HCT116 (cell line): ENCODE measurements at regions not wholly inside any gene's neighbourhood (a gene's known extent, or its start where the extent isn't known, plus 50 kb on each side); places are given as distances from the start of the nearest gene placed in this dataset.

Experiments
- ATAC-seq: fragments of 200-7000 bp; cut with Tn5 transposase; 2 replicates; pipeline ENCODE4 v1.9.1; 2020; ENCODE audit warnings: mild to moderate bottlenecking, moderate library complexity
- BruUV-seq: library from RNA; stranded (reverse); fragments of 400-500 nt; replicated peaks from 2 replicates; lab custom pipeline; 2021; lab: Mats Ljungman, UMichigan
- CTCF ChIA-PET: fragments of 300-600 bp; sonication (Branson Sonifier 250); formaldehyde crosslinking; loops from one replicate; lab custom pipeline; 2021; ENCODE audit warnings: antibody characterized with exemption; lab: Charles Lee
- POLR2A ChIA-PET: fragments of 300-600, 350-600 bp; sonication (Branson Sonifier 250); formaldehyde crosslinking; loops from one replicate; lab custom pipeline; 2021; ENCODE audit warnings: antibody characterized with exemption; lab: Charles Lee
- RAD21 ChIA-PET, 2 experiments: fragments of 300-600 bp; sonication (Branson Sonifier 250); formaldehyde crosslinking; loops; one replicate each; lab custom pipeline; 2023; ENCODE audit warnings: low total read pairs in 2 of 2; ENCODE audit not compliant: uncharacterized antibody in 2 of 2, unreplicated experiment in 2 of 2, low non-redundant PET in 1 of 2; lab: Charles Lee
- DNase-seq: peaks from one replicate; pipeline ENCODE4 v3.0.0-alpha.2; 2010; ENCODE audit warnings: low read depth, low spot score
- H2AFZ ChIP-seq: fragments of 200-600 bp; shearing (Covaris generic), sonication (generic); 2 replicates; pipeline ENCODE4 v1.6.1; 2017; ENCODE audit warnings: low read depth, mixed run types, mixed read lengths, antibody characterized with exemption, low read length; ENCODE audit not compliant: poor library complexity, severe bottlenecking
- H3K27ac ChIP-seq: 2 replicates; pipeline ENCODE4 v1.5.1; 2012; ENCODE audit warnings: low read depth, low read length
- H3K27me3 ChIP-seq: fragments of 200-600 bp; sonication (generic); 2 replicates; pipeline ENCODE4 v1.6.1; 2016; ENCODE audit warnings: mixed run types, low read length, mixed read lengths; ENCODE audit not compliant: insufficient read depth
- H3K36me3 ChIP-seq, 2 experiments: fragments of 200-500 bp in 1 of 2; fragments of 200-600 bp in 1 of 2; sonication (Bioruptor generic) in 1 of 2; sonication (generic) in 1 of 2; 2 replicates each; pipeline versions ENCODE4 v1.5.1 to v1.6.1; 2014 to 2016; ENCODE audit warnings: low read length in 2 of 2, inconsistent platforms in 1 of 2, mixed read lengths in 1 of 2, mixed run types in 1 of 2; ENCODE audit not compliant: insufficient read depth in 2 of 2, control insufficient read depth in 1 of 2
- H3K4me1 ChIP-seq, 2 experiments: fragments of 200-600 bp in 1 of 2; sonication (generic) in 1 of 2; 2 replicates each; pipeline versions ENCODE4 v1.5.1 to v1.6.1; 2012 to 2017; ENCODE audit warnings: low read length in 2 of 2, inconsistent platforms in 1 of 2, mild to moderate bottlenecking in 1 of 2, mixed read lengths in 1 of 2, mixed run types in 1 of 2, moderate library complexity in 1 of 2; ENCODE audit not compliant: insufficient read depth in 2 of 2, control insufficient read depth in 1 of 2
- H3K4me2 ChIP-seq: fragments of 200-600 bp; sonication (generic); 2 replicates; pipeline ENCODE4 v1.6.1; 2017; ENCODE audit warnings: mixed run types, low read length, mixed read lengths
- H3K4me3 ChIP-seq, 2 experiments: fragments of 200-600 bp in 1 of 2; sonication (generic) in 1 of 2; replicated peaks in 1 of 2; 2 replicates each; pipeline ENCODE4 v1.5.1; 2011 to 2016; ENCODE audit warnings: low read length in 2 of 2, control low read depth in 1 of 2, low read depth in 1 of 2, mild to moderate bottlenecking in 1 of 2, mixed read lengths in 1 of 2, mixed run types in 1 of 2
- H3K79me2 ChIP-seq: fragments of 200-600 bp; sonication (generic); 2 replicates; pipeline ENCODE4 v1.6.1; 2017; ENCODE audit warnings: mild to moderate bottlenecking, mixed run types, low read length, moderate library complexity, mixed read lengths; ENCODE audit not compliant: insufficient read depth
- H3K9ac ChIP-seq: fragments of 200-600 bp; sonication (generic); 2 replicates; pipeline ENCODE4 v1.6.1; 2016; ENCODE audit warnings: low read length, mixed read lengths
- H3K9me2 ChIP-seq: fragments of 200-600 bp; sonication (generic), shearing (Covaris generic); 2 replicates; pipeline ENCODE4 v1.6.1; 2017; ENCODE audit warnings: mixed run types, mild to moderate bottlenecking, moderate library complexity; ENCODE audit not compliant: insufficient read depth
- H3K9me3 ChIP-seq, 2 experiments: fragments of 200-500 bp in 1 of 2; fragments of 200-600 bp in 1 of 2; sonication (Bioruptor generic) in 1 of 2; sonication (generic) in 1 of 2; 2 replicates each; pipeline ENCODE4 v1.6.1; 2014 to 2017; ENCODE audit warnings: low read length in 2 of 2, mixed read lengths in 2 of 2, inconsistent platforms in 1 of 2, low read depth in 1 of 2, mild to moderate bottlenecking in 1 of 2, mixed run types in 1 of 2, moderate library complexity in 1 of 2; ENCODE audit not compliant: control insufficient read depth in 1 of 2, insufficient read depth in 1 of 2
- H4K20me1 ChIP-seq: fragments of 200-600 bp; sonication (generic), shearing (Covaris generic); 2 replicates; pipeline ENCODE4 v1.6.1; 2017; ENCODE audit warnings: mixed run types, mild to moderate bottlenecking, moderate library complexity; ENCODE audit not compliant: insufficient read depth
- ATF3 ChIP-seq: IDR thresholded peaks from 2 replicates; pipeline ENCODE4 v1.6.1; 2012
- CEBPB ChIP-seq: IDR thresholded peaks from 2 replicates; pipeline ENCODE4 v1.6.1; 2012; ENCODE audit warnings: low read depth
- ELF1 ChIP-seq: IDR thresholded peaks from 2 replicates; pipeline ENCODE4 v1.6.1; 2012; ENCODE audit warnings: low read depth, borderline replicate concordance
- EZH2 ChIP-seq: fragments of 200-600 bp; sonication (generic); IDR thresholded peaks from 2 replicates; pipeline ENCODE4 v1.6.1; 2017; ENCODE audit warnings: antibody characterized with exemption, mixed run types
- EZH2phosphoT487 ChIP-seq: fragments of 200-600 bp; IDR thresholded peaks from 2 replicates; pipeline ENCODE4 v1.6.1; 2018; ENCODE audit warnings: antibody characterized with exemption, borderline replicate concordance
- FOSL1 ChIP-seq: IDR thresholded peaks from 2 replicates; pipeline ENCODE4 v1.6.1; 2012; ENCODE audit warnings: low read depth
- JUND ChIP-seq: IDR thresholded peaks from 2 replicates; pipeline ENCODE4 v1.6.1; 2012
- RAD21 ChIP-seq: IDR thresholded peaks from 2 replicates; pipeline ENCODE4 v1.6.1; 2012; ENCODE audit warnings: low read depth, mild to moderate bottlenecking
- SIN3A ChIP-seq: IDR thresholded peaks from 2 replicates; pipeline ENCODE4 v1.6.1; 2012; ENCODE audit warnings: low read depth
- SP1 ChIP-seq: IDR thresholded peaks from 2 replicates; pipeline ENCODE4 v1.6.1; 2012; ENCODE audit warnings: low read depth
- TCF7L2 ChIP-seq: IDR thresholded peaks from 2 replicates; pipeline ENCODE4 v1.7.0; 2011; ENCODE audit warnings: borderline replicate concordance, inconsistent platforms; ENCODE audit not compliant: insufficient read depth, insufficient read length; ENCODE audit errors: extremely low read depth
- ZFX ChIP-seq: fragments of 450-650 bp; IDR thresholded peaks from 2 replicates; pipeline ENCODE4 v1.6.1; 2017
- ZNF274 ChIP-seq: fragments of 200-500 bp; sonication (Bioruptor generic); IDR thresholded peaks from 2 replicates; pipeline ENCODE4 v1.6.1; 2014; ENCODE audit warnings: mild to moderate bottlenecking, low read depth, low read length, inconsistent platforms
- intact Hi-C: fragments of 100-400 bp; cut with micrococcal nuclease; formaldehyde crosslinking; loops from 2 replicates; pipeline ENCODE4 v1.10.0; 2022
- TF ChIP-seq, protein P1 (sequence below), 3 experiments: fragments of 200-600 bp in 1 of 3; sonication (generic) in 1 of 3; IDR thresholded peaks in 2 of 3; conservative IDR thresholded peaks in 1 of 3; 2 replicates each; pipeline ENCODE4 v1.5.1; 2012 to 2017; ENCODE audit warnings: low read depth in 2 of 3, low read length in 2 of 3, antibody characterized with exemption in 1 of 3, borderline replicate concordance in 1 of 3, control low read depth in 1 of 3, mild to moderate bottlenecking in 1 of 3, mixed read lengths in 1 of 3, mixed run types in 1 of 3, moderate library complexity in 1 of 3; ENCODE audit not compliant: insufficient read depth in 1 of 3
- TF ChIP-seq, protein P2 (sequence below): IDR thresholded peaks from 2 replicates; pipeline ENCODE4 v1.6.1; 2012

DNA sequence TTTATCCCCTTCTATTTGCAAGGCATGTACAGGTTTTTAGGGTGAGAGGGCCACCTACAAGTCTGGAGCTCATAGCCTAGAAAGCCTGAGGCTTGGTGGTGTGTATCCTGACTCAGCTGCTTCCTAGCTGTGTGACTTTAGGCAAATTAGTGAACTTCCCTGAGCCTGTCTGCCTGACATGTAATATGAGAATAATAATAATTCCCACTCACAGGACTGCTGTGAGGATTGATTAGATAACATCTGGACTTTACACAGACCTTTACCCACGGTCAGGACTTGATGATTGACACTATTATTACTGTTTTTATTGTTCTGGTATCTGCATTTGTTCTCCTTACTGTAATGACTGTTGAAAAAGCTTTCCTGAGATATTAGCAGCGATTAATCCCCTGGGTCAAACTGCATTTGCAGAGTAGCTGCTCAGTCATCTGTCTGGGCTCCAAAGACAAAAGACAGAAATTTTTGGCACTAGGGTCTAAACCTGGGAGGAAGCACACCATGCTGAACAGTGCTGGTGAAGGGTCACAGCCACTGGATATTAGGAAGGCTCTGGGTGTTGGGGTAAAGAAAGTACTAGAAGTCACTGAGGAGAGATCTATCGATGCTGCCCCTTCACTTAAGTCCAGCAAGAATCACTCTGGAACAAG, 276.5 kb upstream of the FN1 start:
- H3K4me3 ChIP-seq = no peak overlapping the region
- ChIA-PET POLR2A (no interaction called here), RAD21 (no interaction called here), CTCF (no interaction called here)
- no peaks in the 10 kb centered on the region for H3K79me2 ChIP-seq
- no peaks in the 10 kb centered on the region for H3K9me2 ChIP-seq
- H3K4me2 ChIP-seq = no peak overlapping the region
- DNase-seq = no peak
- no peak overlapping the region for H3K9ac ChIP-seq
- no peak for TF ChIP-seq CEBPB
- TF ChIP-seq JUND = no peak
- no peak for TF ChIP-seq RAD21
- H3K27ac ChIP-seq = no peak overlapping the region
- no peaks in the 10 kb centered on the region for H3K27me3 ChIP-seq
- BruUV-seq = no TSS peak
- no peaks in the 10 kb centered on the region for H3K36me3 ChIP-seq
- no peaks in the 10 kb centered on the region for H3K9me3 ChIP-seq
- intact Hi-C loops = no loop called here
- H4K20me1 ChIP-seq = no peaks in the 10 kb centered on the region
- no peak for ATAC-seq
- no peak overlapping the region for H2AFZ ChIP-seq
- H3K4me1 ChIP-seq = no peaks in the 10 kb centered on the region

GRCh38 chr2:215711471-215712034, 275.7 kb upstream of the FN1 start:
- no TSS peak for BruUV-seq
- RAD21 ChIA-PET = no interaction called here
- H4K20me1 ChIP-seq = no peaks in the 10 kb centered on the region

More at GRCh38 chr2:215711471-215712034, 275.7 kb upstream of the FN1 start:
- no peak overlapping the region for H3K9ac ChIP-seq
- ATAC-seq (no peak), DNase-seq (no peak)
- no peak overlapping the region for H2AFZ ChIP-seq
- intact Hi-C loops = no loop called here
- no peaks in the 10 kb centered on the region for H3K27me3 ChIP-seq
- H3K36me3 ChIP-seq = no peaks in the 10 kb centered on the region
- H3K79me2 ChIP-seq = no peaks in the 10 kb centered on the region
- no peak overlapping the region for H3K4me2 ChIP-seq
- H3K9me2 ChIP-seq = no peaks in the 10 kb centered on the region
- CTCF ChIA-PET = no interaction called here
- no peaks in the 10 kb centered on the region for H3K4me1 ChIP-seq
- no peaks in the 10 kb centered on the region for H3K9me3 ChIP-seq
- no peak overlapping the region for H3K4me3 ChIP-seq
- POLR2A ChIA-PET = no interaction called here
- H3K27ac ChIP-seq = no peak overlapping the region
- TF ChIP-seq, protein P1, sequence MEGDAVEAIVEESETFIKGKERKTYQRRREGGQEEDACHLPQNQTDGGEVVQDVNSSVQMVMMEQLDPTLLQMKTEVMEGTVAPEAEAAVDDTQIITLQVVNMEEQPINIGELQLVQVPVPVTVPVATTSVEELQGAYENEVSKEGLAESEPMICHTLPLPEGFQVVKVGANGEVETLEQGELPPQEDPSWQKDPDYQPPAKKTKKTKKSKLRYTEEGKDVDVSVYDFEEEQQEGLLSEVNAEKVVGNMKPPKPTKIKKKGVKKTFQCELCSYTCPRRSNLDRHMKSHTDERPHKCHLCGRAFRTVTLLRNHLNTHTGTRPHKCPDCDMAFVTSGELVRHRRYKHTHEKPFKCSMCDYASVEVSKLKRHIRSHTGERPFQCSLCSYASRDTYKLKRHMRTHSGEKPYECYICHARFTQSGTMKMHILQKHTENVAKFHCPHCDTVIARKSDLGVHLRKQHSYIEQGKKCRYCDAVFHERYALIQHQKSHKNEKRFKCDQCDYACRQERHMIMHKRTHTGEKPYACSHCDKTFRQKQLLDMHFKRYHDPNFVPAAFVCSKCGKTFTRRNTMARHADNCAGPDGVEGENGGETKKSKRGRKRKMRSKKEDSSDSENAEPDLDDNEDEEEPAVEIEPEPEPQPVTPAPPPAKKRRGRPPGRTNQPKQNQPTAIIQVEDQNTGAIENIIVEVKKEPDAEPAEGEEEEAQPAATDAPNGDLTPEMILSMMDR (IDR thresholded peaks at IDR 0.05 in 2 of 3, conservative IDR thresholded peaks at IDR 0.05 in 1 of 3; ENCODE audit: borderline replicate concordance in 1 of 3, insufficient read depth in 1 of 3, low read depth in 2 of 3, low read length in 2 of 3) = no peak
- no peak for TF ChIP-seq ELF1
- TF ChIP-seq EZH2 = no peak
- no peak for TF ChIP-seq SP1
- no peak for TF ChIP-seq FOSL1
- no peak for TF ChIP-seq EZH2phosphoT487
- TF ChIP-seq SIN3A = no peak
- no peak for TF ChIP-seq ATF3
- TF ChIP-seq ZFX = no peak
- TF ChIP-seq TCF7L2 = no peak
- TF ChIP-seq, protein P2, sequence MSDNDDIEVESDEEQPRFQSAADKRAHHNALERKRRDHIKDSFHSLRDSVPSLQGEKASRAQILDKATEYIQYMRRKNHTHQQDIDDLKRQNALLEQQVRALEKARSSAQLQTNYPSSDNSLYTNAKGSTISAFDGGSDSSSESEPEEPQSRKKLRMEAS = no peak
- TF ChIP-seq ZNF274 = no peak
- no peak for TF ChIP-seq CEBPB
- no peak for TF ChIP-seq JUND
